ENCODE measurements at regions not wholly inside any gene's neighbourhood (a gene's known extent, or its start where the extent isn't known, plus 50 kb on each side); places are given as distances from the start of the nearest gene placed in this dataset.

- 70 to 81% (median 74%) methylated on average over 2 of the region's 2 CpGs for WGBS, 4 donors
- DNase-seq (no peak), ATAC-seq (no peak)
- no peak for TF ChIP-seq CTCF (IDR thresholded peaks at IDR 0.05)
- TF ChIP-seq POLR2A (IDR thresholded peaks at IDR 0.05) = no peak
- Histone ChIP-seq H3K27me3 (no peaks in the 10 kb centered on the region), H3K9me3 (no peaks in the 10 kb centered on the region), H3K27ac (no peak overlapping the region), H3K4me1 (no peaks in the 10 kb centered on the region), H3K4me3 (no peak overlapping the region), H3K36me3 (no peaks in the 10 kb centered on the region)
- intact Hi-C loops (cut with DNase I) = no loop called here
Observed at GRCh38 chr21:31503467-31503866, 156.0 kb upstream of the SOD1 start.

DNA sequence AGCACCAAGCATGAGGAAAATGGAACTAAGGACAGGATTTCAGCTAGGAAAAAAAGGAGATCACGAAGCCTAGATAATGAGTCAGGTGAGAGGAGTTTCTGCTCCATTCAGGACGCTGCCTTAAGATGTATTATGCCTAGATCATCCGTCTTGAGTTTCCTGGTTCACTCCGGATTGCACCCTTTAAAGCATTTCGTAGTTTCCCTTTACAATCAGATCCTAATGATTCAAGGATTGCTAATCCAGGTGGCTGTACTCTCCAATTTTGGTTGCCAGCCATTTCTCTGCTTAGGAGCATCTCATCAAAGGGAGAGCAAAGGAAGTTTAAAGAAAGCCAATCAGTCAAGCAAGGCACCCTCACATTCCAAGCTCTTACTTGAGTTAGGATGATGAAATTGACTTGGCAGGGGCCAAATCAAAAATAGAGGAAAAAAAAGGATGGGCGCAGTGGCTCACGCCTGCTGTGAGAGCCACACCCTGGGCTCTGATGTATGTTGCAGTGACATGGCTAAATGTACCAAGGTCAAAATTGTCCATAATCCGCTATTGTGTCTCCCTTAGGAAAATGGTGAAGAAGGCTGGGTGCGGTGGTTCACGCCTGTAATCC lies 156.9 kb upstream of the SOD1 start:
- Histone ChIP-seq H3K9me3 (no peaks in the 10 kb centered on the region), H3K4me1 (no peaks in the 10 kb centered on the region), H3K4me3 (no peak overlapping the region), H3K27ac (no peak overlapping the region), H3K36me3 (no peaks in the 10 kb centered on the region), H3K27me3 (no peaks in the 10 kb centered on the region)
- 86 to 91% (median 87%) methylated on average over 10 of the region's 10 CpGs for WGBS, 4 donors
- TF ChIP-seq POLR2A (IDR thresholded peaks at IDR 0.05) = no peak
- TF ChIP-seq CTCF (IDR thresholded peaks at IDR 0.05) = no peak
- no peak for DNase-seq
- intact Hi-C loops (cut with DNase I) = no loop called here
- ATAC-seq = no peak

- 91 to 99% (median 93%) methylated on average over 5 of the region's 5 CpGs for WGBS, 4 donors
- Histone ChIP-seq H3K4me3 (no peak overlapping the region), H3K27me3 (no peaks in the 10 kb centered on the region), H3K36me3 (no peaks in the 10 kb centered on the region), H3K4me1 (no peaks in the 10 kb centered on the region), H3K9me3 (no peaks in the 10 kb centered on the region), H3K27ac (no peak overlapping the region)
- ATAC-seq (no peak), DNase-seq (no peak)
- intact Hi-C loops (cut with DNase I) = no loop called here
- no peak for TF ChIP-seq CTCF (IDR thresholded peaks at IDR 0.05)
- TF ChIP-seq POLR2A (IDR thresholded peaks at IDR 0.05) = no peak
Observed at GRCh38 chr21:31501926-31502325, 157.6 kb upstream of the SOD1 start.

- DNase-seq = no peak
- Histone ChIP-seq H3K27ac (no peak overlapping the region), H3K36me3 (no peaks in the 10 kb centered on the region), H3K9me3 (no peaks in the 10 kb centered on the region), H3K4me3 (no peak overlapping the region), H3K4me1 (no peaks in the 10 kb centered on the region), H3K27me3 (no peaks in the 10 kb centered on the region)
- WGBS, 4 donors = 84 to 92% (median 87%) methylated on average over 7 of the region's 7 CpGs
- ATAC-seq = no peak
- intact Hi-C loops (cut with DNase I) = no loop called here
- no peak for TF ChIP-seq CTCF (IDR thresholded peaks at IDR 0.05)
- no peak for TF ChIP-seq POLR2A (IDR thresholded peaks at IDR 0.05)
Observed at GRCh38 chr21:31500982-31501381, 156.9 kb upstream of the TIAM1 start.
